ENCODE measurements at regions not wholly inside any gene's neighbourhood (a gene's known extent, or its start where the extent isn't known, plus 50 kb on each side); places are given as distances from the start of the nearest gene placed in this dataset.

- no peak for DNase-seq
- no peaks in the 10 kb centered on the region for H3K9me3 Mint-ChIP-seq (ENCODE audit: unreplicated experiment)
- H3K27ac Mint-ChIP-seq (ENCODE audit: unreplicated experiment): no peak overlapping the region
- no peak for TF ChIP-seq CTCF (IDR thresholded peaks at IDR 0.05; ENCODE audit: partially characterized antibody, unreplicated experiment)
- no peak overlapping the region for H3K4me3 Mint-ChIP-seq (ENCODE audit: unreplicated experiment)
- H3K36me3 Mint-ChIP-seq (ENCODE audit: unreplicated experiment): no peaks in the 10 kb centered on the region
- peaks cover 4% of the 10 kb centered on the region for H3K4me1 Mint-ChIP-seq (ENCODE audit: low read depth, unreplicated experiment)
- no peaks in the 10 kb centered on the region for H3K27me3 Mint-ChIP-seq (ENCODE audit: unreplicated experiment)
Observed at GRCh38 chr5:89407054-89407453, 524.1 kb upstream of the MEF2C start.

GRCh38 chr5:89401659-89402058 is 518.7 kb upstream of the MEF2C start:
- H3K4me1 Mint-ChIP-seq (ENCODE audit: low read depth, unreplicated experiment): no peaks in the 10 kb centered on the region
- H3K9me3 Mint-ChIP-seq (ENCODE audit: unreplicated experiment): no peaks in the 10 kb centered on the region
- H3K27me3 Mint-ChIP-seq (ENCODE audit: unreplicated experiment): no peaks in the 10 kb centered on the region
- no peak overlapping the region for H3K27ac Mint-ChIP-seq (ENCODE audit: unreplicated experiment)
- no peak for DNase-seq
- H3K36me3 Mint-ChIP-seq (ENCODE audit: unreplicated experiment): no peaks in the 10 kb centered on the region
- no peak overlapping the region for H3K4me3 Mint-ChIP-seq (ENCODE audit: unreplicated experiment)
- no peak for TF ChIP-seq CTCF (IDR thresholded peaks at IDR 0.05; ENCODE audit: partially characterized antibody, unreplicated experiment)

GRCh38 chr5:89401012-89401411 is 518.0 kb upstream of the MEF2C start:
- Mint-ChIP-seq H3K27me3 (ENCODE audit: unreplicated experiment) (no peaks in the 10 kb centered on the region), H3K9me3 (ENCODE audit: unreplicated experiment) (no peaks in the 10 kb centered on the region), H3K4me1 (ENCODE audit: low read depth, unreplicated experiment) (no peaks in the 10 kb centered on the region), H3K4me3 (ENCODE audit: unreplicated experiment) (no peak overlapping the region), H3K36me3 (ENCODE audit: unreplicated experiment) (no peaks in the 10 kb centered on the region), H3K27ac (ENCODE audit: unreplicated experiment) (no peak overlapping the region)
- no peak for DNase-seq
- no peak for TF ChIP-seq CTCF (IDR thresholded peaks at IDR 0.05; ENCODE audit: partially characterized antibody, unreplicated experiment)

GRCh38 chr5:89399548-89399947 is 516.6 kb upstream of the MEF2C start:
- no peak overlapping the region for H3K27ac Mint-ChIP-seq (ENCODE audit: unreplicated experiment)
- H3K4me3 Mint-ChIP-seq (ENCODE audit: unreplicated experiment): no peak overlapping the region
- no peaks in the 10 kb centered on the region for H3K9me3 Mint-ChIP-seq (ENCODE audit: unreplicated experiment)
- H3K27me3 Mint-ChIP-seq (ENCODE audit: unreplicated experiment): no peaks in the 10 kb centered on the region
- no peak for DNase-seq
- H3K36me3 Mint-ChIP-seq (ENCODE audit: unreplicated experiment): no peaks in the 10 kb centered on the region
- no peak for TF ChIP-seq CTCF (IDR thresholded peaks at IDR 0.05; ENCODE audit: partially characterized antibody, unreplicated experiment)
- no peaks in the 10 kb centered on the region for H3K4me1 Mint-ChIP-seq (ENCODE audit: low read depth, unreplicated experiment)

GRCh38 chr5:89397096-89397495 is 514.1 kb upstream of the MEF2C start:
- H3K36me3 Mint-ChIP-seq (ENCODE audit: unreplicated experiment): no peaks in the 10 kb centered on the region

More at GRCh38 chr5:89397096-89397495, 514.1 kb upstream of the MEF2C start:
- Mint-ChIP-seq H3K4me3 (ENCODE audit: unreplicated experiment) (no peak overlapping the region), H3K4me1 (ENCODE audit: low read depth, unreplicated experiment) (no peaks in the 10 kb centered on the region), H3K27ac (ENCODE audit: unreplicated experiment) (no peak overlapping the region), H3K9me3 (ENCODE audit: unreplicated experiment) (no peaks in the 10 kb centered on the region), H3K27me3 (ENCODE audit: unreplicated experiment) (no peaks in the 10 kb centered on the region)
- no peak for TF ChIP-seq CTCF (IDR thresholded peaks at IDR 0.05; ENCODE audit: partially characterized antibody, unreplicated experiment)
- no peak for DNase-seq
